Ishikawa (cell line): ENCODE measurements at regions not wholly inside any gene's neighbourhood (a gene's known extent, or its start where the extent isn't known, plus 50 kb on each side); places are given as distances from the start of the nearest gene placed in this dataset.

Source experiments
- CEBPB ChIP-seq: IDR thresholded peaks from 2 replicates; pipeline ENCODE4 v1.6.1; 2012
- CREB1 ChIP-seq: IDR thresholded peaks from 2 replicates; pipeline ENCODE4 v1.6.1; 2012; ENCODE audit warnings: low read depth
- EGR1 ChIP-seq: IDR thresholded peaks from 2 replicates; pipeline ENCODE4 v1.6.1; 2012
- EP300 ChIP-seq: IDR thresholded peaks from 2 replicates; pipeline ENCODE4 v1.6.1; 2012; ENCODE audit warnings: borderline replicate concordance
- RAD21 ChIP-seq: IDR thresholded peaks from 2 replicates; pipeline ENCODE4 v1.6.1; 2012; ENCODE audit warnings: low read depth
- TCF12 ChIP-seq: IDR thresholded peaks from 2 replicates; pipeline ENCODE4 v1.6.1; 2012; ENCODE audit warnings: low read depth
- YY1 ChIP-seq: IDR thresholded peaks from 2 replicates; pipeline ENCODE4 v1.6.1; 2012; ENCODE audit warnings: low read depth
- TF ChIP-seq, protein P1 (sequence below): IDR thresholded peaks from 2 replicates; pipeline ENCODE4 v1.6.1; 2012

DNA sequence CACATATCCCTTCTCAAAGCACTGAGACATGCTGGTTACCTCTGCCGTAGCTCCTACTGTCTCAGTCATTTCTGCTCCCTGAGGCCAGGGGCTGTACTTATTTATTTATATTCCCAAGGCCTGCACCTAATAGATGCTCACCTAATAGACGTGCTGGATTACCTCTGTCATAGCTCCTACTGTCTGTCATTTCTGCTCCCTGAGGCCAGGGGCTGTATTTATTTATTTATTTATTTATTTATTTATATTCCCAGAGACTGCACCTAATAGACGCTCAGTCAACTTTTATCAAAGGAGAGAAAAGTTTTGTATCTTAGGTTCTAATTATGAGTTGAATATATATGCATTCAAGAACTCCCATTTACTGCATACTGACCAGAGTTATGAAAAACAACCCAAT is 414.0 kb upstream of the TRIB2 start:
- TF ChIP-seq RAD21 (no peak), EP300 (no peak), EGR1 (no peak), YY1 (no peak), CEBPB (no peak), TCF12 (no peak), CREB1 (no peak)
- TF ChIP-seq, protein P1, sequence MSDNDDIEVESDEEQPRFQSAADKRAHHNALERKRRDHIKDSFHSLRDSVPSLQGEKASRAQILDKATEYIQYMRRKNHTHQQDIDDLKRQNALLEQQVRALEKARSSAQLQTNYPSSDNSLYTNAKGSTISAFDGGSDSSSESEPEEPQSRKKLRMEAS: no peak
